Hepatocyte (in vitro differentiated cells): ENCODE measurements at regions not wholly inside any gene's neighbourhood (a gene's known extent, or its start where the extent isn't known, plus 50 kb on each side); places are given as distances from the start of the nearest gene placed in this dataset.

Experiments used
- DNase-seq: peaks from one replicate; pipeline ENCODE4 v3.0.0-alpha.2; 2016; ENCODE audit warnings: low spot score
- H2AFZ ChIP-seq: fragments of 200-600 bp; sonication (generic); 2 replicates; pipeline ENCODE4 v1.6.0; 2016; ENCODE audit warnings: antibody characterized with exemption, mild to moderate bottlenecking
- H3K27ac ChIP-seq: fragments of 200-600 bp; sonication (generic); 2 replicates; pipeline ENCODE4 v1.5.1; 2016; ENCODE audit warnings: mild to moderate bottlenecking
- H3K27me3 ChIP-seq: fragments of 200-600 bp; sonication (generic); 2 replicates; pipeline ENCODE4 v1.6.1; 2016
- H3K36me3 ChIP-seq: fragments of 200-600 bp; sonication (generic); replicated peaks from 2 replicates; pipeline ENCODE4 v1.5.1; 2016; ENCODE audit warnings: low read depth; ENCODE audit not compliant: insufficient read depth
- H3K4me1 ChIP-seq: fragments of 200-600 bp; sonication (generic); 2 replicates; pipeline ENCODE4 v1.5.1; 2016; ENCODE audit warnings: mild to moderate bottlenecking, moderate library complexity; ENCODE audit not compliant: insufficient read depth
- H3K4me2 ChIP-seq: fragments of 200-600 bp; sonication (generic); 2 replicates; pipeline ENCODE4 v1.6.0; 2016
- H3K4me3 ChIP-seq: fragments of 200-600 bp; sonication (generic); 2 replicates; pipeline ENCODE4 v1.5.1; 2016; ENCODE audit warnings: mild to moderate bottlenecking
- H3K79me2 ChIP-seq: fragments of 200-600 bp; sonication (generic); 2 replicates; pipeline ENCODE4 v1.6.0; 2017; ENCODE audit warnings: mild to moderate bottlenecking
- H3K9me2 ChIP-seq: fragments of 200-600 bp; sonication (generic); replicated peaks from 2 replicates; pipeline ENCODE4 v1.6.0; 2017; ENCODE audit warnings: mild to moderate bottlenecking; ENCODE audit not compliant: insufficient read depth
- H3K9me3 ChIP-seq: fragments of 200-600 bp; sonication (generic); 2 replicates; pipeline ENCODE4 v1.5.1; 2016; ENCODE audit warnings: low read depth, mild to moderate bottlenecking
- H4K20me1 ChIP-seq: fragments of 200-600 bp; sonication (generic); 2 replicates; pipeline ENCODE4 v1.6.0; 2016; ENCODE audit warnings: mild to moderate bottlenecking; ENCODE audit not compliant: insufficient read depth, poor library complexity, severe bottlenecking
- CTCF ChIP-seq: fragments of 200-600 bp; sonication (generic); IDR thresholded peaks from 2 replicates; pipeline ENCODE4 v1.5.1; 2016; ENCODE audit warnings: antibody characterized with exemption, mild to moderate bottlenecking; ENCODE audit not compliant: poor library complexity
- EZH2 ChIP-seq: fragments of 200-600 bp; sonication (generic); IDR thresholded peaks from 2 replicates; pipeline ENCODE4 v1.6.1; 2016; ENCODE audit warnings: antibody characterized with exemption, mild to moderate bottlenecking, borderline replicate concordance
- EZH2phosphoT487 ChIP-seq: fragments of 200-600 bp; sonication (generic); IDR thresholded peaks from one replicate; pipeline ENCODE4 v1.6.1; 2018; ENCODE audit warnings: antibody characterized with exemption, mild to moderate bottlenecking, low read depth, moderate library complexity; ENCODE audit not compliant: unreplicated experiment, severe bottlenecking
- WGBS: methylation state at CpG from one replicate; pipeline ENCODE4 v1.1.6; 2016; ENCODE audit warnings: low lambda C conversion rate; ENCODE audit errors: missing lambda C conversion rate; 5-methylcytosine and 5-hydroxymethylcytosine counted together

GRCh38 chr21:19458295-19458694 is 1054.7 kb upstream of the TMPRSS15 start:
- no peak for DNase-seq
- H3K4me1 ChIP-seq = no peaks in the 10 kb centered on the region
- no peak overlapping the region for H3K4me3 ChIP-seq
- no peak overlapping the region for H2AFZ ChIP-seq
- H4K20me1 ChIP-seq = no peaks in the 10 kb centered on the region
- H3K36me3 ChIP-seq = no peaks in the 10 kb centered on the region
- no peaks in the 10 kb centered on the region for H3K9me3 ChIP-seq
- H3K4me2 ChIP-seq = no peak overlapping the region
- H3K27me3 ChIP-seq = no peaks in the 10 kb centered on the region
- H3K9me2 ChIP-seq = no peaks in the 10 kb centered on the region
- whole genome bisulfite sequencing = 82% methylated on average over 1 of the region's 1 CpG
- no peaks in the 10 kb centered on the region for H3K79me2 ChIP-seq
- TF ChIP-seq EZH2phosphoT487 = no peak
- H3K27ac ChIP-seq = no peak overlapping the region

- H3K27ac ChIP-seq = no peak overlapping the region
- no peaks in the 10 kb centered on the region for H3K36me3 ChIP-seq
- no peaks in the 10 kb centered on the region for H3K79me2 ChIP-seq
- 90% methylated on average over 8 of the region's 8 CpGs for WGBS
- no peak overlapping the region for H2AFZ ChIP-seq
- no peak for DNase-seq
- no peaks in the 10 kb centered on the region for H3K4me1 ChIP-seq
- no peaks in the 10 kb centered on the region for H3K9me2 ChIP-seq
- H3K27me3 ChIP-seq = no peaks in the 10 kb centered on the region
- no peak overlapping the region for H3K4me3 ChIP-seq
- no peak for TF ChIP-seq EZH2
- no peak for TF ChIP-seq EZH2phosphoT487
- no peak for TF ChIP-seq CTCF
- H3K9me3 ChIP-seq = no peaks in the 10 kb centered on the region
- H4K20me1 ChIP-seq = no peaks in the 10 kb centered on the region
- H3K4me2 ChIP-seq = no peak overlapping the region
Measured at GRCh38 chr21:19461481-19462205, 1058.1 kb upstream of the TMPRSS15 start.

GRCh38 chr21:19463966-19464365 is 1060.4 kb upstream of the TMPRSS15 start:
- H3K9me2 ChIP-seq = no peaks in the 10 kb centered on the region
- TF ChIP-seq CTCF = no peak
- no peak for TF ChIP-seq EZH2
- no peak for TF ChIP-seq EZH2phosphoT487
- H3K27ac ChIP-seq = no peak overlapping the region
- H3K27me3 ChIP-seq = no peaks in the 10 kb centered on the region
- H4K20me1 ChIP-seq = no peaks in the 10 kb centered on the region
- no peaks in the 10 kb centered on the region for H3K9me3 ChIP-seq
- no peak for DNase-seq
- H3K36me3 ChIP-seq = no peaks in the 10 kb centered on the region
- no peak overlapping the region for H2AFZ ChIP-seq
- no peaks in the 10 kb centered on the region for H3K4me1 ChIP-seq
- no peaks in the 10 kb centered on the region for H3K79me2 ChIP-seq
- WGBS = 91% methylated on average over 1 of the region's 1 CpG
- H3K4me2 ChIP-seq = no peak overlapping the region
- no peak overlapping the region for H3K4me3 ChIP-seq

- H4K20me1 ChIP-seq = no peaks in the 10 kb centered on the region
Measured at GRCh38 chr21:19468991-19469715, 1065.6 kb upstream of the TMPRSS15 start.

More at GRCh38 chr21:19468991-19469715, 1065.6 kb upstream of the TMPRSS15 start:
- Histone ChIP-seq H3K36me3 (no peaks in the 10 kb centered on the region), H3K4me2 (no peak overlapping the region), H3K4me3 (no peak overlapping the region), H3K9me3 (no peaks in the 10 kb centered on the region), H2AFZ (no peak overlapping the region), H3K79me2 (no peaks in the 10 kb centered on the region), H3K4me1 (no peaks in the 10 kb centered on the region), H3K27me3 (no peaks in the 10 kb centered on the region), H3K27ac (no peak overlapping the region), H3K9me2 (no peaks in the 10 kb centered on the region)
- DNase-seq = peak; percentile 9
- TF ChIP-seq EZH2phosphoT487 (no peak), EZH2 (no peak), CTCF (no peak)
- 72% methylated on average over 3 of the region's 3 CpGs for WGBS
